Nephron progenitor cell (in vitro differentiated cells): ENCODE measurements at regions not wholly inside any gene's neighbourhood (a gene's known extent, or its start where the extent isn't known, plus 50 kb on each side); places are given as distances from the start of the nearest gene placed in this dataset.
"Not testable (repeated sequence)": the region's sequence is repeated elsewhere in the genome, so short reads cannot be mapped to it uniquely, and the experiment has no call there.

Experiments
- DNase-seq: peaks from one replicate; pipeline ENCODE4 v3.0.0; 2021
- H3K27ac Mint-ChIP-seq: 2 replicates; pipeline ENCODE4 v1.8.0; 2021; ENCODE audit warnings: mild to moderate bottlenecking, moderate library complexity, mixed read lengths
- H3K27me3 Mint-ChIP-seq: 2 replicates; pipeline ENCODE4 v1.8.0; 2021; ENCODE audit warnings: mild to moderate bottlenecking, low read depth, mixed read lengths; ENCODE audit not compliant: poor library complexity
- H3K36me3 Mint-ChIP-seq: 2 replicates; pipeline ENCODE4 v1.8.0; 2021; ENCODE audit warnings: low read depth, mixed read lengths
- H3K4me1 Mint-ChIP-seq: 2 replicates; pipeline ENCODE4 v1.8.0; 2021; ENCODE audit warnings: mixed read lengths
- H3K4me3 Mint-ChIP-seq: 2 replicates; pipeline ENCODE4 v1.8.0; 2021; ENCODE audit warnings: mild to moderate bottlenecking, moderate library complexity, mixed read lengths
- H3K9me3 Mint-ChIP-seq: 2 replicates; pipeline ENCODE4 v1.8.0; 2021; ENCODE audit warnings: mild to moderate bottlenecking, moderate library complexity, mixed read lengths
- CTCF ChIP-seq: fragments of 200-600 bp; sonication (generic); IDR thresholded peaks from 2 replicates; pipeline ENCODE4 v1.5.0; 2021; ENCODE audit warnings: antibody characterized with exemption

GRCh38 chr20:4435225-4435624 is 186.1 kb upstream of the ADRA1D start:
- Mint-ChIP-seq H3K4me1 (peaks cover 14% of the 10 kb centered on the region), H3K36me3 (no peaks in the 10 kb centered on the region), H3K27me3 (peaks cover 3% of the 10 kb centered on the region), H3K27ac (no peak overlapping the region), H3K4me3 (no peak overlapping the region), H3K9me3 (no peaks in the 10 kb centered on the region)
- no peak for DNase-seq
- no peak for TF ChIP-seq CTCF

GRCh38 chr20:4434681-4435080 is 185.6 kb upstream of the ADRA1D start:
- Mint-ChIP-seq H3K4me3 (no peak overlapping the region), H3K9me3 (no peaks in the 10 kb centered on the region), H3K36me3 (no peaks in the 10 kb centered on the region), H3K27me3 (peaks cover 3% of the 10 kb centered on the region), H3K4me1 (peaks cover 14% of the 10 kb centered on the region), H3K27ac (no peak overlapping the region)
- DNase-seq = no peak
- no peak for TF ChIP-seq CTCF

- no peak for DNase-seq
- H3K36me3 Mint-ChIP-seq = no peaks in the 10 kb centered on the region
Observed at GRCh38 chr20:4431446-4431845, 182.4 kb upstream of the ADRA1D start.

GRCh38 chr20:4430826-4431225 is 181.7 kb upstream of the ADRA1D start:
- H3K36me3 Mint-ChIP-seq, H3K4me3 Mint-ChIP-seq, H3K4me1 Mint-ChIP-seq, H3K9me3 Mint-ChIP-seq, H3K27ac Mint-ChIP-seq, DNase-seq, H3K27me3 Mint-ChIP-seq: not testable (repeated sequence)

More at GRCh38 chr20:4431446-4431845, 182.4 kb upstream of the ADRA1D start:
- peaks cover 12% of the 10 kb centered on the region for H3K4me1 Mint-ChIP-seq
- no peak overlapping the region for H3K4me3 Mint-ChIP-seq
- no peak overlapping the region for H3K27ac Mint-ChIP-seq
- no peaks in the 10 kb centered on the region for H3K9me3 Mint-ChIP-seq
- TF ChIP-seq CTCF = no peak
- H3K27me3 Mint-ChIP-seq = peaks cover 3% of the 10 kb centered on the region

- TF ChIP-seq CTCF = no peak
- peaks cover 4% of the 10 kb centered on the region for H3K4me1 Mint-ChIP-seq
- H3K27ac Mint-ChIP-seq = no peak overlapping the region
- H3K27me3 Mint-ChIP-seq = peaks cover 12% of the 10 kb centered on the region
- no peaks in the 10 kb centered on the region for H3K9me3 Mint-ChIP-seq
- no peak for DNase-seq
- H3K4me3 Mint-ChIP-seq = no peak overlapping the region
- no peaks in the 10 kb centered on the region for H3K36me3 Mint-ChIP-seq
Observed at GRCh38 chr20:4427940-4428586, 179.0 kb upstream of the ADRA1D start.

- H3K27ac Mint-ChIP-seq = no peak overlapping the region
- no peak for DNase-seq
Observed at GRCh38 chr20:4418141-4418540, 169.1 kb upstream of the ADRA1D start.

More at GRCh38 chr20:4418141-4418540, 169.1 kb upstream of the ADRA1D start:
- no peak overlapping the region for H3K4me3 Mint-ChIP-seq
- no peak for TF ChIP-seq CTCF
- peaks cover 9% of the 10 kb centered on the region for H3K27me3 Mint-ChIP-seq
- no peaks in the 10 kb centered on the region for H3K36me3 Mint-ChIP-seq
- H3K4me1 Mint-ChIP-seq = no peaks in the 10 kb centered on the region
- peaks cover 29% of the 10 kb centered on the region for H3K9me3 Mint-ChIP-seq
